HG03064 (cell line): ENCODE measurements at regions not wholly inside any gene's neighbourhood (a gene's known extent, or its start where the extent isn't known, plus 50 kb on each side); places are given as distances from the start of the nearest gene placed in this dataset.
"Not testable (repeated sequence)": the region's sequence is repeated elsewhere in the genome, so short reads cannot be mapped to it uniquely, and the experiment has no call there.

Source experiments
- ATAC-seq: cut with Tn5 transposase; IDR thresholded peaks from one replicate; pipeline ENCODE4 v1.9.1; 2021; ENCODE audit warnings: low read depth; ENCODE audit not compliant: unreplicated experiment

DNA sequence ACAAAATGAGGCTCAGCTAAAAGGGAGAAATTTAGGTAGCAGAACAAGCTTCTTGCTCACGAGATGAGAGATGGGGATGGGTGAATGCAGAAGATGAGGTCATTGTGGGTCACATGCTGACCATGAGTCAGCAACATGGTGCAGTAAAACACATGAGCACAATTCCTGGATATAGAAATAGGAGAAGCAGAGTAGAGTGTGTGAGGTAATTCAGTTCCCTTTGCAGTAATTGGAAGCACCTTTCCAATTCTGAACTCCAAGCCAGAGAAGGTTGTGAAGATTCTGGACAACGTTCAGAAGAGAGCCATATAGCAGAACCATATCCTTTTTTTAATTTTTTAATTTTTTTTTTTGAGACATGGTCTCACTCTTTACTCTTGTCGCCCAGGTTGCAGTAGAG, 62.0 kb upstream of the LMNTD1 start:
- ATAC-seq, result no peak

DNA sequence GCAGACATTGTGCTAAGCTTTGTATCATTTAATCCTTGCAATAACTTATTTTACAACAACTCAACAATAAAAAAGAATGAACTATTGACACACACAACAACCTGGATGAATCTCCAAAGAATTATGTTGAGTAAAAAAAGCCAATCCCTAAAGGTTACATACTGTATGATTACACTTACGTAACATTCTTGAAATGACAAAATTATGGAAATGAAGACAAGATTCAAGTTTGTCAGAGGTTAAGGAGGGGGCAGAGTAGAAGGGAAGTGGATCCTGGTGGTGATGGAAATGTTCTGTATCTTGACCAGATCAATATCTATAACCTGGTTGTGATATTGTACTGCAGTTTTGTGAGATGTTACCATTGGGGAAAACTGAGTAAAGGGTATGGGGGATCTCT, 63.2 kb upstream of the LMNTD1 start:
- ATAC-seq, result no peak

DNA sequence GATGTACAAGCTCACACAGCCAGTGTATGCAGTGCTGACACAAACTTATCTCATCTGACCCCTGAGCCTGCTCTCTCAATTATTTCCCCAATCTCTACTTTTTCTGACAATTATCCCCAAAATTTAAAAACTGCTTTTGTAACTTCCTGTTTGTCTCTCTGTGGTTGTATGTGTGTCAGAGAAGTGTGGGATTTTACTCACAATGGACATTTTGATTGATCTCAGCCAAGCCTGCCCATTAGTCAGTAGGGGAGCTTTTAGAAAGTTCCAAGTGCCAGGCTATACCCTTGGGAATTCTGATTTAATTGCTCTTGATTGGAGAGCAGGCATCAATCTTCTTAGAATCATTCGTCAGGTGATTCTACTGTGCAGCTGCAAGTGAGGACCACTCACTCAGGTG, 64.9 kb upstream of the LMNTD1 start:
- ATAC-seq, result no peak

DNA sequence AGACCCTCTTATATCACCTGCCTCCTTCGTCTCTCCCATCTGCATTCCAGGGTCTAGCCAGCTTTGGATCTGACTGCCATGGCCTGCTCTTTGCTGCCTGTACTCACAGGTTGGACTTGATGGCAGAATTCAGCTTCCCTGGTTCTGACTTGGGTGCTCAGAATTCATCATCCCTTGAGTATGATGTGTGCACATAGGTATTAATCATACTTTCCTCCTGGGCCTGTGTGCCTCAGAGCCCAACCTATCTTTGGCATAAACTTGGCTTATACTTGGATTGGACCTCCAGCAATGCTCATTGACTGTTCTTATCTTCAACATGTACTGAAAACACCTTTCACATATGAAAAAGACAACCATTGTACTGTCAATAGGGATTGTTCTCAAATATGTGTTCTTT, 70.7 kb upstream of the LMNTD1 start:
- ATAC-seq, result no peak

DNA sequence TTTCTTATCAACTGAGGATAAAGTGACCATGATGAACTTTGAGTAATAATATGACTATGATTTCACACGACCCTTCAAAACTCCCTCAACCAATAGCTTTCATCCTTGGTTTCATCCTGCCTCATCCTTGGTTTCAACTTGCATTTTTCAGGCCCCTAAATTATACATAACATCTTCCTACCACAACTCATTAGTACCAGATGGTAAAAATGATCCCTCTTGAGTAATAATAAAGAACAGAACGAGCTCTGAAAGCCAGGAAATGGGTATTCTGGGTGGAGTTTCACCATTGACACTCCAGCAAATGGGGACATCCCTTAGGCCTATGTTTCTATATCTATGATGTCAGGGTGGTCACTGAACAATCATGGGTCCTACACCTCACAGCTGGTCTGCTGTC, 72.1 kb upstream of the LMNTD1 start:
- no peak for ATAC-seq

DNA sequence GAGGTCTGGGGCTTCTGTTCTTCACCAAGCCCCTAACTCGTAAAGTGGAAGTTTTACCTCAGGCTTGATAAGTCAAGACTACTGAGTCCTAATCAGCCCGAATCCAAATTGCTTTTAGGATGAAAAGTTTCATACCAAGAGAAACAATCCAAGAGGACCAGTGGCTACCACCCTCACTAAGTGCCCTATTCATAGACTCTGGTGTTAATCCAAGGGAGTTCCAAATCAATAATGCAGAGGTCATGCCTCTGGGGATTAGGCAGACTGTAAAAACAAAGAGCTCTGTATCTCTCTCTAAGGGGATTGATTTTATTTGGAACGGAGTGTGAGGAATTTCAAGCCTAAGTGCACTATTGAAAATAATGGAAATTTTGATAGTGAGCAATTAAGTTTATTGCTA, 76.3 kb upstream of the LMNTD1 start:
- no peak for ATAC-seq

DNA sequence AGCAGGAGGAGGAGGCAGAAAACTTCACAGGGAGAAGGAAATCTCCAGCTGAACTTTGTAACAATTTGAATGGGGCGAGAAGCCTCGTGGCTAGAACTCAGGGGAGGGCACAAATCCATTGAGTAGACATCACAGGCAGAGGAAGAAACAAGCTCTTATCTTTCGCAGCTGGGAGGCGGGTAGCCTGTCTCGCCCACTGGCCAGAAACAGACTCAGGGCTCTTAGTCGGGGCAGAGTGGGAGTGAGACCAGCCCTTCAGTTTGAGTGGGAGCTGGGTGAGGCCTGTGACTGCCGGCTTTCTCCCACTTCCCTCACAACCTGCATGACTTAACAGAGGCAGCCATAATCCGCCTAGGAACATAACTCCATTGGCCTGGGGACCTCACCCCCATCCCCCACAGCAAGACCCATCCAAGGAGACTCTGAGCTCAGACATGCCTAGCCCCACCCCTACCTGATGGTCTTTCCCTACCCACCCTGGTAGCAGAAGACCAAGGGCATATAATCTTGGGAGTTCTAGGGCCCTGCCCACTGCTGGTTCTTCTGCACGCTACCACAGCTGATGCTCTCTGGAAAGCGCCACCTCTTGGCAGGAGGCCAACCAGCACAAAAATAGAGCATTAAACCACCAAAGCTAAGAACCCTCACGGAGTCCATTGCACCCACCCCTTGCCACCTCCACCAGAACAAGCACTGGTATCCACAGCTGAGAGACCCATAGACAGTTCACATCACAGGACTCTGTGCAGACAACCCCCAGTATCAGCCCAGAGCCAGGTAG, 77.8 kb upstream of the LMNTD1 start:
- not testable (repeated sequence) for ATAC-seq

DNA sequence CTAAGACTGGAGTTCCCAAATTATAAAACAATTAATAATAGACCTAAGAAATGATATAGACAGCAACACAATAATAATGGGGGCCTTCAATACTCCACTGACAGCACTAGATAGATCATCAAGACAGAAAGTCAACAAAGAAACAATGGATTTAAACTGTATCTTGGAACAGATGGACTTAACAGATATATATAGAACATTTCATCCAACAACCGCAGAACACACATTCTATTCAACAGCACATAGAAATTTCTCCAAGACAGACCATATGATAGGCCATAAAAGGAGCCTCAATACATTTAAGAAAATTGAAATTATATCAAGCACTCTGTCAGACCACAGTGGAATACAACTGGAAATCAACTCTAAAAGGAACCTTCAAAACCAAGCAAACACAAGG, 80.1 kb upstream of the LMNTD1 start:
- not testable (repeated sequence) for ATAC-seq

DNA sequence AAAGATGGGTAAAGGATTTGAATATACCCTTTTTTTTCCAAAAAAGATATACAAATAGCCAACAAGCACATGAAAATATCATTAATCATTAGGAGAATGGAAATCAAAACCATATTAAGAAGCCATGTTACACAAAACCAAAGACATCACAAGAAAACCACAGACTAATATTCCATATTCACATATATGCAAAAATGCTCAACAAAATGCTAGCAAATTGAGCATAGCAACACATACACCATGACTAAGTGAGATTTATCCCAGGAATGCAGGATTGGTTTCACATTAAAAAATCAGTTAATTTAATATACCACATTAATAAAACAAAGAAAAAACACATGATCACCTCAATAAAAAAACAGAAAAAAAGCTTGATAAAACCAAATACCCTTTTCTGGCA, 84.7 kb upstream of the LMNTD1 start:
- ATAC-seq, result no peak

DNA sequence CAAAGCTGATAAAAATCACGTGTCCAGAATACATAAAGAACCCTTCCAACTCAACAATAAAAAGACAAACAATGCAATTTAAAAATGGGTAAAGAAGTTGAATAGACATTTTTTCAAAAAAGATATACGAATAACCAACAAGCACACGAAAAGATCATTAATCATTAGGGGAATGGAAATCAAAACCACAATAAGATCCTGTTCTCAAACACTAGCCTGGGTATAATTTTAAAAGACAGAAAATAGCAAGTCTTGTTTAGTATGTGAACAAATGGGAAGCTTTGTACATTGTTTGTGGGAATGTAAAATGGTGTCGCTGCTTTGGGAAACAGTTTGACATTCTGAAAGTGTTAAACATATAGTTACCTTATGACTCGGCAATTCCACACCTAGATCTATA, 86.3 kb upstream of the LMNTD1 start:
- no peak for ATAC-seq

DNA sequence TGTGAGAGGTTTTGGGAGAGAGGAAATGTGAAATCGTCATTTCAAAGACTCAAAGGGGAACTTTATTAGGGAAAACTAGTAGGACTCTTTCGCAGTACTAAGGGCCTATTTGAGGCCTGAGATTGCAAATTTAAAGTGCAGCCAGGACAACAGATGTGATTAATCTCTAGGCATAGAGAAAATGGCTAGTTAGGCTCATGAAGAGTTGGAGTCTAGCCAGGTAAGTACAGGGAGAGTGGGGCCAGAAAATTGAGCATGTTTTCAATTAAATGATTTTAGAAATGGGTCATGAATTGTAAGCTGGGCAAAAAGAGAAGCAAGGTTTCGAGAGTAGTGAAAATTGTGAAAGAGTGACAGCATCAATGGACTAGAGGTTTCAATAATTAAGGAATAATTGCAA, 91.9 kb upstream of the LMNTD1 start:
- no peak for ATAC-seq

DNA sequence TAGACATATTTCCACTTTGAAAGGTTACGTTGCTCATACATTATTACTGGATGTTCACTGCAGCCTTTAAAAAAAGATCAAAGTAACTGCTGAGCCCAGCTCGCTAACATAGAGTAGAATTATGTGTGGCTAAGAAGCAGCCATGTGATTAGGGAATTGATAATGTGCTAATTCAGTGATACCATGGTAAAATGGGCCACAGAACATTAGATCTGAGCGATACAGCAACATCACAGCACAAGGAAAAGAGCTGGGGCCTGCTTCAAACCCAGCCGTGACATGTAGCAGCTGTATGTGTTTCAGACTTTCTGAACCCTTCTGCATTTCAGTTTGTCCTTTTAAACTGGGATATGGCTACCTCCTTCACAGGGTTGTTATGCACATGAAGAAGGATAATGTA, 92.3 kb upstream of the LMNTD1 start:
- ATAC-seq, result no peak

DNA sequence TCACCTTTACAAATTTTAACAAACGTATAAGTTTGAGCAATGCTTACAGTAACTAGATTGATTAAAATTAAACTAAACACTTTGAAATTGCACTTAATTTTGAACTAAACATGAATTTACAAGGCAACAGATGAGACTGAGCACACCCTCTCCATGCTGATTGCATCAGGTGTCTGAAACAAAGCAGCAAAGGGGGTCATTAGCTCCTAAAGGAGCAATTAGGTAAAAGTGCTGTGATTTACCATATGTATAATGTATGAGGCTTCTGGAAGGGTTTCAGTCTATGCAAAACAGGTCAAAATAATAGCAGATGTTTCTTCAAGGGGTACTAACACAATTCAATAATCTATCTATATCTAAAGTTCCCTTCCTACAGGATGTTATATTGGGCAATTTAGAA, 98.8 kb upstream of the LMNTD1 start:
- ATAC-seq, result no peak

DNA sequence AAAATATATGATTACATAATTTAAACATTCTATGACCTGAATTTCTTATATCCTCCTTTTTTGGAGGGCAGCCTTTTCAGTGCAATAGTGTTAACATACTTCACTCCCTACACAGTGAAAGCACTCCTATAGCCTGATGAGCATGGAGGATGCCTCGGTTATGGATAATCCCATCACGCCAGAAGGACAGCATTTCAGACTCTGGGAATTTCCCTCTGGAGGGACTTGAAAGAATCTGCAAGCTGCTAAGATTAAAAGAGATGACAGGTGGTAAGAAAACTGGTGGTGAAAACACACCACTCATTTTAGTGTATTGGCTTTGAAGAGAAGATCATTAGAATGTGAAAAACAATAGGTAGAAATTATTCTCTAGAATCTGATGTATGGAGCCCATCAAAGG, 99.3 kb upstream of the LMNTD1 start:
- no peak for ATAC-seq

DNA sequence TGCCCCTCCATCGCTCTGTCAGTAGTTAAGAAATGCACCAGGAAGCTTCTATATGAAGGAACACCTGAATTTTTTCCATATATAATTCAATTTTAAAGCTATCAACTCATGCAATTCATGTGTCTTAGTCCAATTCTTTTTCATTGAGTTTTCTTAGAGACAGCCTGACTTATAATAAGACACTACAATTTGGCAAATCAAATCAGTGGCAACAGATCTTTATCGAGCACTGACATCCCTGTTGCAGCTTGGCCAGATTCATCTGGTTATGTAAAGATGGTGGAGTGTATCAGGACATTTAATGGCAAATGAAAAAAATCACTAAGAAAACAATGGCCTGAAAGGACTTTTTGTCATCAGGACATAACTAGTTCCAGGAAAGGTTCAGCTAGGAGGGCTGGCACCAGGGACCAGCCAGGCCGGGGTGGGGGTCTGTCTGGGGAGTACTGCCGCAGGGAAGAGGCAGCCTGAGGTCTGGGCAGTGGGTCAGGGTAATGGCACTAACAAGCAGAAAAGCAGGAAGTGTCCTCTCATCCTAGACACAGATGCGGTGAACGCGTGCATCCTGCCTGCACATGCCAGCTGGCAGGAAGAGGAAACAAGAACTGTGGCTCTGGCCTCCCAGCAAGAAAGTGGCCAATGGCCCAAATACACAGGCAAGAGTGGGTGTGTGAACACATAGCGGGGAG, 100.5 kb upstream of the LMNTD1 start:
- ATAC-seq, result no peak

DNA sequence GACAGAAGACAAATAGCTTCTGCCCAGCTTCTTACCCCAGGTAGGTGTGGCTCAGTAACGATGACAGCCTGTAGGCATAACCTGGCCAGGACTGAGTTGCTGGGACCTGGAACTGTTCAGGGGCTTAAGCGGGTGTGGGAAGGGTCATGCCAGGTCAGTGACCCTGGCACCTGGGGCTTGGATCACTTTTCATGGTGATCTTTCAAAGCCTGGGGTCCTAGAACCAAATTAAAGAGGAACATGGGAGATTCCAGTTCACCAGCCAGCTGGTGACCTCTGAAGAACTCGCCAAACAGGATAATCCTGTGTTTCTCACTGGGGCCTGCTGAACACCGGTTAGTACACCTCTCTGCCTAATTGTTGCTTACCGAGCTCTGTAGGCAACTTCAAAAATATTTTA, 102.6 kb upstream of the LMNTD1 start:
- no peak for ATAC-seq

DNA sequence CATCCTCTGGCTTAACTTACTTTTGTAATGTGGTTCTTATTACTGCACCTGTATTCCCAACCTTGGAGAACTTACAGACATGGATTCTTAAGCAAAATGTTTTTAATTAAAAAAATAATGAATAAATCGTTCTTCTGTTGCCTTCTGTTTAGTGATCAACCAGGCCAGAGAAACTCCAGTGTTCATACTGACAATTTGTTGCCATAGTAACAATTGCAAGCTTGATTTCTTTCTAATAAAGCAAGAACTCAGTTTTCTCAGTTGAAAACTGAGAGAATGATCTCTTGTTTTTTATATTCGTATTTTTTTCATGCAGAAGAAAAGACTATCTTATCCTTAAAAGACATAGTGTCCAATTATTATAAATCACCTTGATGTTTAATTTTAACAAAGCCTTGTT, 106.5 kb upstream of the LMNTD1 start:
- ATAC-seq, result no peak

DNA sequence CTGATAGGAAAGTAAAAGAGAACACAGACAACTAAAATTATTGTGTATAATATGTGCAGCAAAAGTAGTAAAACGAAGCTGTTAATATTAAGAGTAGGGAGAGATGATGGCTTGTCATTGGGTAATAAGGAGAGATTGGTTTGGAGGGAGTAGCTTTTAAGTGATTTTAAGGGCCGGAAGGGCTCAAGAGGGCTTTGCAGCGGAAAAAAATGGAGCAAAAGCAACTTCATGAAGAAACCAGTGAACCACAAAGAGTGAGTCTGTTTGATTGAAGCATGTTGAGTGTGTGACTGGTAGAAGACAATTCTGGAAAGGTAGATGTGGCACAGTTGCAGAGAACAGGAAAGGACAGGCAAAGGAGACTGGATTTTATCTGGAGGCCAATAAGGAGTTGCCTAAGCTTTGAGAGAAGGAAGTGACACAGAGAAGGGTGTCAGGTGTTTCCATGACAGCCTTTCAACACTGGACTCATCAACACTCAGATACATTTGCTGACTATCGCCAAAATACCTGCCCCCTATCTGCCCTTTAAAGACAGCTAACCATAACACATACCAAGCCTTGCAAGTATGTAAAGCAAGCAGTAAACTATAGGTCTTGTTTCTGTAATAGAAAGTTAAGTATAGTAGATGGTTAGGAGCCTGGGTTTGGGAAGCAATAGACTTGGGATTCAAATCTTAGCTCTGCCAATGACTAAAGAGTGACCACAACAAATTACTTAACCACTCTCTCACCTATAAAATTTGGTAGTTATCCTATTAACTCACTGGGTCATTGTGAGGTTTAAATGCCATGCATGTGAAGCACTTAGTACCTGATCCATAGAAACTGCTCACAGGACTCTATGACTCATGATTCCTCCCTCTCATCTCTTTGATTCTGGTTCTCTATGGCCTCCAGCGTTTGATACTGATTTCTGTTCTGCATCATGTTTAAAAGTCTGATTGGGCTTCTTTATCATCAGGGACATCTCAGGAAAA, 117.3 kb upstream of the LMNTD1 start:
- no peak for ATAC-seq

DNA sequence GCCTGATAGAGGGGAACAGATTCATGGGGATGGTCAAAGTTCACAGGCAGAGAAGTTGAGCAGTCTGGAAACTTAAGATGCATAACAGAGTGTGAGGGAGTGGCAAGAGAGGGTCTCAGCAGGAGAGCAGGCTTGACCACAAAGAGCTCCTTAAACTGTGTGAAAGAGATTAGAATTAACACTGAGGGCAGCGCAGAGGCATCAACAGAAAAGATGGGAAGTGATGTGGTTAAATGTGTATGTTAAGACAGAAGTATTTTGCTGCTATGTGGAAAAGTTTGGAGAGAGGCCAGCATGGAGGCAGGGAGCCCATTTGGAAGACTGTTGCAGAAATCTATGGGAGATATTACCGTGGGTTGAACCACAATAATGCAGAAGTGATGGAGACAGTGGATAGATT, 122.7 kb upstream of the LMNTD1 start:
- no peak for ATAC-seq

DNA sequence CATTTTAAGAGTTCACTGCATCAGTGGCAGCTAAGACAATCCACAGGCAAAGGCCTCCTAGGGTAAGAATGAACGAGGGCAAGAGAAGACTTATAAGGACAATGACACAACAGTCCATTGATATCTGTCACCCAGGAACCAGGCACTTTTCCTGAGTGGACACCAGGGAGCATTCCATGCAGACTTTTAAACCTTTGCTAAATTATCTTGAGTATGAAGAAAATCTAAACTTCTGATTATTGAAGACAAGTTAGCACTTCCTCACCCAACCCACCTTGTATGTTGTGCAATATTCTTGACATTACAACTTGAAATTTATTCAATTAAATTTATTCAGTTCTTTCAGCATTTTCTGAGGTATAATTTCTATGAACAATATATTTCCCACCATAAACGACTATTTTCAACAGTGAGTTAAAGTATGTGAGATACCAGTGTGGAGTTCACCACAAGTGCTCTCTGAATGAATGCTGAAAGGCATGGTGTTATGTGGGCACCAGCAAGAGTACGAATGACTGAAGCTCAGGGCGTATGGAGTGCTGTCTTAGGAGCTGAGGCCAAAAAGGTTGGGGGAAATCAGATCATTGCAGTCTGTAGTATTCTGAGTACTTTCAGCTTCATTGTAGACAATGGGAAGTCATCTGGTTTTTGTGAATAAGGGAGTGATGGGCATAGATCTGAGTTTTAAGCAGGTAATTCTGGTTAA, 124.3 kb upstream of the LMNTD1 start:
- ATAC-seq, result no peak

DNA sequence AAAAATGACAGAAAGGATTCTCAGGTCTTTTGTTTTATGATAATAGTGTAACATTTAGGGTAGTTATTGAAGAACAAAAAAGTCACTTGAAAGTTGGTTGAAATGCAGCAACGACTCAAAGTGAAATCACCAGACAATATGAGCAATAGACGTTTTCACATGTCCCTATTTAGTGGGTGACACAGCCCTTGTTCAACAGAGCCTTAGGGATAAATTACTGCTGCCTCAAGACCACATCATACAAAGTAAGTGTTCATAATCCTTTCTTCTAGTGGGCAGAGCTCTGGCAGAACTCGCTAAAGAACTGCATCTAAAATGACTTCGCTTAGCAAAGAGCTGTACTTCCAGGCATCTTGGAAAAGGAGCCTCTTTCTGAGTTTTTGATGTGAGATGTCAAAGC, 128.5 kb upstream of the LMNTD1 start:
- ATAC-seq, result no peak
